ENCODE measurements at regions not wholly inside any gene's neighbourhood (a gene's known extent, or its start where the extent isn't known, plus 50 kb on each side); places are given as distances from the start of the nearest gene placed in this dataset.

- TF ChIP-seq NFIC (IDR thresholded peaks at IDR 0.05), result no peak
- TF ChIP-seq CEBPB (IDR thresholded peaks at IDR 0.05), result no peak
- no peak for TF ChIP-seq EP300 (IDR thresholded peaks at IDR 0.05; ENCODE audit: borderline replicate concordance)
- no peak for TF ChIP-seq MAX (IDR thresholded peaks at IDR 0.05)
- no peak for TF ChIP-seq EGR1 (IDR thresholded peaks at IDR 0.05)
- TF ChIP-seq FOXM1 (IDR thresholded peaks at IDR 0.05; ENCODE audit: borderline replicate concordance, low read depth), result no peak
- TF ChIP-seq REST (IDR thresholded peaks at IDR 0.05; ENCODE audit: low read depth), result no peak
- TF ChIP-seq USF1 (IDR thresholded peaks at IDR 0.05), result no peak
- TF ChIP-seq YY1 (IDR thresholded peaks at IDR 0.05; ENCODE audit: low read depth), result no peak
- TF ChIP-seq TAF1 (IDR thresholded peaks at IDR 0.05; ENCODE audit: low read depth), result no peak
Observed at GRCh38 chr18:71371951-71372605, 1083.2 kb downstream of the SOCS6 start.

Measured in Ishikawa (cell line).